Stimulated activated CD8-positive, alpha-beta memory T cell treated with anti-CD3 and anti-CD28 coated beads, Interleukin-7, amount 100 ng/mL, for 1 hour (primary cell): ENCODE measurements at regions not wholly inside any gene's neighbourhood (a gene's known extent, or its start where the extent isn't known, plus 50 kb on each side); places are given as distances from the start of the nearest gene placed in this dataset.

Experiments
- DNase-seq, 2 donors: peaks; one replicate each; pipeline ENCODE4 v3.0.0-alpha.2; 2020; ENCODE audit warnings: low read depth in 2 of 2

DNA sequence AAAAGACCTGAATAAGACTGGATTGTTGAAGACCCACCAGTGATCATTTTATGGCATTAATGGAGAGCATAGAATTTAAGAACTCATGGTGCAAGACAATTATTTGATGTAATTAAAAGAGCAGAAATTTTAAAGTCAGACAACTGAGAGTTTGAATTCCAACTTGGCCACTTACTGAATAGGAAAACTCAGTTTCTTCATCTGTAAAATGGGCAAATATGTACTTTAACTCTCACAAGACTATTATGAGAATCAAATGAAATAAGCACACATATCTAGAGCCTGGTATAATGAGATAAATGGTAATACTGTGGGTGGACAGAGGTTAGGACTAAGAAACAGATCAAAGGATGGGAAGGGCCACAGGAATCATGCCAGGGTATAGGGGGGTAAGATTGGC lies 88.0 kb downstream of the SOX9 start:
- no peak for DNase-seq

DNA sequence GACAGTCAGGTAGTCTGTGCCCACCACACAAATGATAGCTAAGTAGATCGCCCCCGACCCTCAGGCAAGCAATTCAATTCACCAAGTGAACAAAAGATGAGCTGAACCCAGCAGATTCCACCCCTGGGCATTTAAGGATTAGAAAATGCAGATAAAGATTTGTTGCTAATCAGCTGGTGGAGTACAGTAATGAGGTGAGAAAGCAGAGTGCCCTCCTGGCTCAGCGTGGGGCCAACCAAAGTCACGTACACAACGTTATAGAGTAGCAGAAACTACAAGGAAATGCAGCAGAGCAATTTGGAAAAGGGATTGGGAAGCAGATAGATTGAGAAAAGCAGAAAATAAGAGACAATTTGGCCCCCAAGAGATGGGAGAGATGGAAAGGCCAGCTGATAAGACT lies 91.2 kb downstream of the SOX9 start:
- no peak for DNase-seq

GRCh38 chr17:72215490-72215889 lies 94.7 kb downstream of the SOX9 start:
- no peak for DNase-seq

DNA sequence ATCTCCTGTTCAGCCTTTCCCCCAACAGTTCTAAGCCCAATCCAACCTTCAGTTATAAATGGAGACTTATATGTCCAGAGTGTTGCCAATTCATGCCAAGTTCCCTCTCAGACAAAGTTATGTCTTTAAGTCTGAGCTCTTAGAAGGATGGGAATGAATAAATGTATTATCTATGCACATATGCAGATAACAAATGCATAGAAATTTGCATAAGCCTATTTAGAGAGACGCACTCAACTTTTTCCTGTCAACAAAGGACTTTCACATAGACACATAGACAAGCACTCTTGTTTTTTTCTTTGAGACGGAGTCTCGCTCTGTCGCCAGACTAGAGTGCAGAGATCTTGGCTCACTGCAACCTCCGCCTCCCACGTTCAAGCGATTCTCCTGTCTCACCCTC lies 95.1 kb downstream of the SOX9 start:
- DNase-seq = no peak

GRCh38 chr17:72219137-72219823 lies 98.5 kb downstream of the SOX9 start:
- no peak for DNase-seq

- DNase-seq = no peak
Observed at GRCh38 chr17:72219824-72220493, 99.1 kb downstream of the SOX9 start.

GRCh38 chr17:72222661-72223380 lies 102.0 kb downstream of the SOX9 start:
- no peak for DNase-seq

DNA sequence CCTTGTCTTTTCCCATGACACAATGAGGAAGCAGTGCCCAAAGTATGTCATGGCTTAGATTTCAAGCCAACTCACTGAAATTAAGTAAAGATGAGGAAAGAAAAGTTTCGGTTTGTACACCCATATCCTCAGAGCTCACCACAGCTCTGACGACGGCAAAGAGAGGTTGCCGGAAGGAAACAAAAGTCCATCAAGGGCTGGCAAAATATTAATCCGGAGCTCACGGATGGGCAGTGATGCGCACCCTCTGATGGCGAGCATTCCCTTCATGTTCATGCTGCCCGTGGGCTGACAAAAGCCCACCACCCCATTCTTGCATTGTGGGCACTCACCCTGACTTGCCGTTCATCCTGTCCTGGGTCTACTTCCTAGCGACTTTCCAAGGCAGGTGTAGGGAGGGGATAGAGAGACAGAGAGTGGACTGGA lies 103.1 kb downstream of the SOX9 start:
- DNase-seq = no peak

DNA sequence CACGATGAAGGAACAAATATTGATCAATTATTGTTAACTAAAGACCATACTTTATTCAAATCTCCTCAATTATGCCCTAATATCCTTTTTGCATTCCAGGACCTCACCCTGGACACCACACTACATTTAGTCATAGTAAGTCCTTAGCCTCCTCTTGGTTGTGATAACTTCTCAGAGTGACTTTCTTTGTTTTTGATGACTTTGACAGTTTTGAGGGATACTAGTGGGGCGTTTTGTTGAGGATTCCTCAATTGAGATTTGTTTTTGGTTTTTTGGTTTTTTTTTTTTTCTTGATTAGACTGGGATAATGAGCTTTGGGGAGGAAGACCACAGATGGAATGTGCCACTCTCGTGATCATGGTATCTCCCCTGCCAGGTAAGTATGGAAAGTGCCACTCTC lies 105.5 kb downstream of the SOX9 start:
- no peak for DNase-seq

GRCh38 chr17:72233986-72234385 lies 113.2 kb downstream of the SOX9 start:
- no peak for DNase-seq

DNA sequence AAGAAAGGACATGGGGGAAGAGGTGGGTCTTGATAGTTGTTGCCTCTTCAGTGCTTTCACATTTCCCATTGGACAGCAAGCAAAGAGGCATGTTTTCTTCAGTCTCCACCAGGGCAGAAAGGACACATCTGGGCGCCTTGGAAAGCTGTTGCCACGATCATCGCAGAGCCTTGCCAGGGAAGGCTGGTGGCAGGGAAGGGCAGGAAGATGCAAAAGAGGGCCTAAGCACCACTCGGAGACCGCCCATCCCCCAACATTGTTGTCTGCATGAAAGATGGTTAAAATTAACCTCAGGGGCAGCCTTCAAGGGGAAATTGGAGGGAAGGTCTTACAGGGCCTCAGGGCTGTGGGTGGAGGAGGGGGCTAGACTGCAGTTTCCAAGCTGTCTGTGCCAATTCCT lies 114.2 kb downstream of the SOX9 start:
- DNase-seq = no peak

GRCh38 chr17:72236980-72237633 lies 116.3 kb downstream of the SOX9 start:
- no peak for DNase-seq

- no peak for DNase-seq
Observed at GRCh38 chr17:72238157-72238673, 117.4 kb downstream of the SOX9 start.

GRCh38 chr17:72239548-72239947 lies 118.7 kb downstream of the SOX9 start:
- DNase-seq = no peak

DNA sequence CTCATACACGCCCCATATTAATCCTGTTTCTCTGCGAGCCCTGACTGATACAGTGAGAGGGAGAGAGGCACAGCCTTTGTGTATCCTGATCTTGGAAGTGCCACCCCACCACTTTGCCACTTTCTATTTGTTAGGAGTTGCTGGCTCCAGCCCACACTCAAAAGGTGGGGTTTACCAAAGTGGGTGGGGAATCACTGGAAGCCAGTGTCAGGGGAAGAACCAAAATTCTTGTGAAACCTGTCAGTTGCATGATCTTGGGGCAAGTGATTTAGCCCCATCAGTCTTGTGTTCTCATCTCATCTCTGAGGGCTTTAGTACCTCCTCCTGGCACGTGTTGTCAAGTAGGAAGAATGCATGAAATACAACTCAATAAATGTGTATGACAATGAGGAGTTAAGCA lies 119.5 kb downstream of the SOX9 start:
- DNase-seq = no peak

- DNase-seq = no peak
Observed at GRCh38 chr17:72244494-72244893, 123.7 kb downstream of the SOX9 start.

- DNase-seq = no peak
Observed at GRCh38 chr17:72244956-72245355, 124.1 kb downstream of the SOX9 start.

- DNase-seq = no peak
Observed at GRCh38 chr17:72249441-72249840, 128.6 kb downstream of the SOX9 start.

- DNase-seq = no peak
Observed at GRCh38 chr17:72250206-72250605, 129.4 kb downstream of the SOX9 start.

DNA sequence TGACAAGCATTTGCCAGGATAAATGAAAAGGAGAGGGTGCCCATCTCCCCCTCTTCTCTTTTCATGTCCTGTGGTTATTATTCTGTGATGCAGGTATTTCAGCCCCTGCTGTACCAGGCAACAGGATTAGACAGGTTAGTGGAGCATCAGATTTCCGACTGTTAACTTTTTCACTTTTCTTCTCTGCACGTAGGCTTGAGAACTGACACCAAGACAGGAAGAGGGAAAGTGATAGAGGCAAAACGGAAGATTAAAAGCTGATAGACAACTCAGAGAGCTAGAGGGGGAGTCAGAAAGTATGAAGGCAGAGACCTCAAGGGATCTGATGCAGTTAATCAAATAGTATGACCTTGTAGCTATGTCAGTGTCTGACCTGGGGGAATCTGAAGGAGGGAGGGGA lies 132.8 kb downstream of the SOX9 start:
- DNase-seq = no peak

- DNase-seq = no peak
Observed at GRCh38 chr17:72254808-72255449, 134.1 kb downstream of the SOX9 start.

GRCh38 chr17:72255481-72255880 lies 134.7 kb downstream of the SOX9 start:
- DNase-seq = no peak
